Chondrocyte (in vitro differentiated cells): ENCODE measurements at regions not wholly inside any gene's neighbourhood (a gene's known extent, or its start where the extent isn't known, plus 50 kb on each side); places are given as distances from the start of the nearest gene placed in this dataset.

Source experiments
- DNase-seq: peaks from one replicate; pipeline ENCODE4 v3.0.0; 2021; ENCODE audit warnings: mixed read lengths, low spot score
- H3K27ac Mint-ChIP-seq: one replicate; pipeline ENCODE4 v1.8.0; 2021; ENCODE audit warnings: mild to moderate bottlenecking, moderate library complexity, mixed read lengths; ENCODE audit not compliant: unreplicated experiment
- H3K27me3 Mint-ChIP-seq: 2 replicates; pipeline ENCODE4 v1.8.0; 2021; ENCODE audit warnings: low read depth, mixed read lengths
- H3K36me3 Mint-ChIP-seq: 2 replicates; pipeline ENCODE4 v1.8.0; 2021; ENCODE audit warnings: low read depth, mixed read lengths
- H3K4me1 Mint-ChIP-seq: 2 replicates; pipeline ENCODE4 v1.8.0; 2021; ENCODE audit warnings: low read depth, mild to moderate bottlenecking, mixed read lengths
- H3K4me3 Mint-ChIP-seq: one replicate; pipeline ENCODE4 v1.8.0; 2021; ENCODE audit warnings: mild to moderate bottlenecking, moderate library complexity, mixed read lengths; ENCODE audit not compliant: unreplicated experiment
- H3K9me3 Mint-ChIP-seq: 2 replicates; pipeline ENCODE4 v1.8.0; 2021; ENCODE audit warnings: low read depth, mixed read lengths
- CTCF ChIP-seq: fragments of 200-600 bp; sonication (generic); IDR thresholded peaks from 2 replicates; pipeline ENCODE4 v1.5.0; 2021; ENCODE audit warnings: antibody characterized with exemption, mild to moderate bottlenecking, moderate library complexity

GRCh38 chr13:78768950-78769349 is 110.0 kb upstream of the OBI1 start:
- no peak for DNase-seq
- H3K27ac Mint-ChIP-seq = no peak overlapping the region
- H3K27me3 Mint-ChIP-seq = peaks cover 9% of the 10 kb centered on the region
- H3K9me3 Mint-ChIP-seq = no peaks in the 10 kb centered on the region
- no peaks in the 10 kb centered on the region for H3K4me1 Mint-ChIP-seq
- no peak overlapping the region for H3K4me3 Mint-ChIP-seq
- no peaks in the 10 kb centered on the region for H3K36me3 Mint-ChIP-seq
- TF ChIP-seq CTCF = no peak

- no peaks in the 10 kb centered on the region for H3K36me3 Mint-ChIP-seq
- no peak overlapping the region for H3K4me3 Mint-ChIP-seq
- H3K4me1 Mint-ChIP-seq = no peaks in the 10 kb centered on the region
- H3K27ac Mint-ChIP-seq = no peak overlapping the region
- no peak for DNase-seq
- H3K27me3 Mint-ChIP-seq = no peaks in the 10 kb centered on the region
- H3K9me3 Mint-ChIP-seq = no peaks in the 10 kb centered on the region
- TF ChIP-seq CTCF = no peak
Measured at GRCh38 chr13:78764665-78765064, 105.7 kb upstream of the OBI1 start.

GRCh38 chr13:78762825-78763224 is 103.9 kb upstream of the OBI1 start:
- H3K27ac Mint-ChIP-seq = no peak overlapping the region
- no peaks in the 10 kb centered on the region for H3K27me3 Mint-ChIP-seq
- H3K4me1 Mint-ChIP-seq = no peaks in the 10 kb centered on the region
- no peak overlapping the region for H3K4me3 Mint-ChIP-seq
- H3K36me3 Mint-ChIP-seq = no peaks in the 10 kb centered on the region
- no peak for DNase-seq
- no peak for TF ChIP-seq CTCF
- no peaks in the 10 kb centered on the region for H3K9me3 Mint-ChIP-seq

GRCh38 chr13:78759704-78760103 is 100.7 kb upstream of the OBI1 start:
- no peaks in the 10 kb centered on the region for H3K4me1 Mint-ChIP-seq
- no peak overlapping the region for H3K4me3 Mint-ChIP-seq
- no peak for TF ChIP-seq CTCF
- no peaks in the 10 kb centered on the region for H3K9me3 Mint-ChIP-seq
- H3K27me3 Mint-ChIP-seq = peaks cover 9% of the 10 kb centered on the region
- no peak for DNase-seq
- H3K27ac Mint-ChIP-seq = no peak overlapping the region
- no peaks in the 10 kb centered on the region for H3K36me3 Mint-ChIP-seq

- DNase-seq = no peak
- H3K9me3 Mint-ChIP-seq = no peaks in the 10 kb centered on the region
- no peak for TF ChIP-seq CTCF
- H3K4me3 Mint-ChIP-seq = no peak overlapping the region
- no peaks in the 10 kb centered on the region for H3K36me3 Mint-ChIP-seq
- H3K27ac Mint-ChIP-seq = no peak overlapping the region
- peaks cover 12% of the 10 kb centered on the region for H3K27me3 Mint-ChIP-seq
- no peaks in the 10 kb centered on the region for H3K4me1 Mint-ChIP-seq
Measured at GRCh38 chr13:78758549-78758948, 99.6 kb upstream of the OBI1 start.
